Gastroesophageal sphincter (tissue), 4 donors: ENCODE measurements at regions not wholly inside any gene's neighbourhood (a gene's known extent, or its start where the extent isn't known, plus 50 kb on each side); places are given as distances from the start of the nearest gene placed in this dataset.

Source experiments
- ATAC-seq: fragments of 150-250 bp; one replicate; pipeline ENCODE4 v1.9.1; 2016; ENCODE audit warnings: mild to moderate bottlenecking, moderate library complexity
- H3K27ac ChIP-seq, 4 donors: fragments of 200-600 bp; sonication (generic) in 3 of 4; 1 replicate in 3 of 4; 2 replicates in 1 of 4; pipeline ENCODE4 v1.5.1; 2016 to 2019
- H3K27me3 ChIP-seq: fragments of 200-600 bp; sonication (generic); one replicate; pipeline ENCODE4 v1.5.1; 2019
- H3K36me3 ChIP-seq, 2 donors: fragments of 200-600 bp; sonication (generic); one replicate each; pipeline ENCODE4 v1.5.1; 2019; ENCODE audit warnings: control low read depth in 1 of 2
- H3K4me1 ChIP-seq, 3 donors: fragments of 200-600 bp; sonication (generic); 1 replicate in 2 of 3; 2 replicates in 1 of 3; pipeline ENCODE4 v1.5.1; 2016 to 2019; ENCODE audit warnings: control low read depth in 2 of 3
- H3K4me3 ChIP-seq, 2 donors: fragments of 200-600 bp; sonication (generic); one replicate each; pipeline ENCODE4 v1.5.1; 2019; ENCODE audit warnings: mild to moderate bottlenecking in 1 of 2, moderate library complexity in 1 of 2
- H3K9me3 ChIP-seq, 3 donors: fragments of 200-600 bp; sonication (generic); one replicate each; pipeline ENCODE4 v1.5.1; 2017 to 2019; ENCODE audit warnings: control low read depth in 2 of 3
- CTCF ChIP-seq, 4 experiments: fragments of 200-600 bp in 2 of 4; fragments of 450-650 bp in 2 of 4; sonication (generic) in 1 of 4; IDR thresholded peaks; one replicate each; pipeline ENCODE4 v1.5.1; 2017 to 2019; ENCODE audit warnings: antibody characterized with exemption in 4 of 4, mild to moderate bottlenecking in 2 of 4, moderate library complexity in 2 of 4
- EP300 ChIP-seq: sonication (generic); formaldehyde crosslinking; IDR thresholded peaks from one replicate; pipeline ENCODE4 v1.6.1; 2017; ENCODE audit warnings: antibody characterized with exemption, mild to moderate bottlenecking
- POLR2A ChIP-seq, 2 donors: fragments of 450-650 bp; IDR thresholded peaks; one replicate each; pipeline ENCODE4 v1.6.1; 2017; ENCODE audit warnings: antibody characterized with exemption in 2 of 2, mild to moderate bottlenecking in 2 of 2, moderate library complexity in 1 of 2
- POLR2AphosphoS5 ChIP-seq: sonication (generic); formaldehyde crosslinking; IDR thresholded peaks from one replicate; pipeline ENCODE4 v1.6.1; 2017; ENCODE audit warnings: antibody characterized with exemption
- WGBS, 2 donors: methylation state at CpG; one replicate each; pipeline ENCODE4 v1.1.5; 2018; ENCODE audit warnings: low coverage in 1 of 2; 5-methylcytosine and 5-hydroxymethylcytosine counted together

- 78 to 82% methylated on average over 4 of the region's 4 CpGs for WGBS, 2 donors
Measured at GRCh38 chr16:63976345-63976744, 1145.5 kb downstream of the CDH11 start.

GRCh38 chr16:63975669-63976068 is 1146.2 kb downstream of the CDH11 start:
- Histone ChIP-seq H3K4me1 (no peaks in the 10 kb centered on the region), H3K27me3 (no peaks in the 10 kb centered on the region), H3K4me3 (no peak overlapping the region), H3K27ac (no peak overlapping the region), H3K9me3 (no peaks in the 10 kb centered on the region), H3K36me3 (no peaks in the 10 kb centered on the region)
- no peak for TF ChIP-seq POLR2A (IDR thresholded peaks at IDR 0.05)
- no peak for TF ChIP-seq CTCF (IDR thresholded peaks at IDR 0.05)
- TF ChIP-seq POLR2AphosphoS5, result no peak
- no peak for TF ChIP-seq EP300
- ATAC-seq, result no peak
- WGBS, 2 donors, result 81 to 88% methylated on average over 3 of the region's 3 CpGs

More at GRCh38 chr16:63976345-63976744, 1145.5 kb downstream of the CDH11 start:
- TF ChIP-seq EP300 (no peak), POLR2AphosphoS5 (no peak), CTCF (IDR thresholded peaks at IDR 0.05) (no peak), POLR2A (IDR thresholded peaks at IDR 0.05) (no peak)
- ATAC-seq, result no peak
- H3K9me3 ChIP-seq, result no peaks in the 10 kb centered on the region
- no peaks in the 10 kb centered on the region for H3K27me3 ChIP-seq
- H3K36me3 ChIP-seq, result no peaks in the 10 kb centered on the region
- no peak overlapping the region for H3K4me3 ChIP-seq
- H3K27ac ChIP-seq, result no peak overlapping the region
- H3K4me1 ChIP-seq, result no peaks in the 10 kb centered on the region

- ATAC-seq, result no peak
- H3K4me3 ChIP-seq, result no peak overlapping the region
- no peaks in the 10 kb centered on the region for H3K36me3 ChIP-seq
- WGBS, 2 donors, result 36 to 58% methylated on average over 1 of the region's 1 CpG
- TF ChIP-seq POLR2A (IDR thresholded peaks at IDR 0.05), result no peak
- TF ChIP-seq EP300, result no peak
- no peak for TF ChIP-seq CTCF (IDR thresholded peaks at IDR 0.05)
- no peak overlapping the region for H3K27ac ChIP-seq
- no peaks in the 10 kb centered on the region for H3K27me3 ChIP-seq
- H3K9me3 ChIP-seq, result no peaks in the 10 kb centered on the region
- H3K4me1 ChIP-seq, result no peaks in the 10 kb centered on the region
Measured at GRCh38 chr16:63967966-63968365, 1153.9 kb downstream of the CDH11 start.

- H3K4me1 ChIP-seq, result no peaks in the 10 kb centered on the region
- no peak for TF ChIP-seq POLR2AphosphoS5
- no peak for TF ChIP-seq CTCF (IDR thresholded peaks at IDR 0.05)
- TF ChIP-seq EP300, result no peak
- no peak for TF ChIP-seq POLR2A (IDR thresholded peaks at IDR 0.05)
Measured at GRCh38 chr16:63960321-63960720, 1161.5 kb downstream of the CDH11 start.

GRCh38 chr16:63947022-63947421 is 1174.8 kb downstream of the CDH11 start:
- Histone ChIP-seq H3K27me3 (no peaks in the 10 kb centered on the region), H3K36me3 (no peaks in the 10 kb centered on the region), H3K4me1 (no peaks in the 10 kb centered on the region), H3K27ac (no peak overlapping the region), H3K9me3 (no peaks in the 10 kb centered on the region), H3K4me3 (no peak overlapping the region)
- TF ChIP-seq CTCF (IDR thresholded peaks at IDR 0.05) (no peak), POLR2AphosphoS5 (no peak), EP300 (no peak), POLR2A (IDR thresholded peaks at IDR 0.05) (no peak)
- 85 to 100% methylated on average over 2 of the region's 2 CpGs for WGBS, 2 donors
- no peak for ATAC-seq

More at GRCh38 chr16:63960321-63960720, 1161.5 kb downstream of the CDH11 start:
- Histone ChIP-seq H3K9me3 (no peaks in the 10 kb centered on the region), H3K36me3 (no peaks in the 10 kb centered on the region), H3K27me3 (no peaks in the 10 kb centered on the region), H3K4me3 (no peak overlapping the region), H3K27ac (no peak overlapping the region)
- no peak for ATAC-seq
